Transverse colon (tissue), 4 donors: ENCODE measurements at regions not wholly inside any gene's neighbourhood (a gene's known extent, or its start where the extent isn't known, plus 50 kb on each side); places are given as distances from the start of the nearest gene placed in this dataset.

Experiments
- DNase-seq: peaks from one replicate; pipeline ENCODE4 v3.0.0-alpha.2; 2019
- H3K27ac ChIP-seq, 4 donors: fragments of 200-600 bp; sonication (generic); 2 replicates each; pipeline ENCODE4 v1.5.1; 2016 to 2018; ENCODE audit warnings: inconsistent platforms in 4 of 4
- H3K27me3 ChIP-seq: fragments of 200-600 bp; sonication (generic); 2 replicates; pipeline ENCODE4 v1.5.1; 2017; ENCODE audit warnings: inconsistent platforms
- H3K36me3 ChIP-seq, 4 donors: fragments of 200-600 bp; sonication (generic); 2 replicates each; pipeline ENCODE4 v1.5.1; 2017 to 2019; ENCODE audit warnings: inconsistent platforms in 4 of 4
- H3K4me1 ChIP-seq, 4 donors: fragments of 200-600 bp; sonication (generic); 2 replicates each; pipeline ENCODE4 v1.5.1; 2017 to 2020; ENCODE audit warnings: inconsistent platforms in 4 of 4
- H3K4me3 ChIP-seq, 4 donors: fragments of 200-600 bp; sonication (generic); 1 replicate in 1 of 4; 2 replicates in 3 of 4; pipeline versions ENCODE4 v1.5.1 to v1.6.1; 2017 to 2019; ENCODE audit warnings: inconsistent platforms in 4 of 4
- H3K9me3 ChIP-seq, 2 donors: fragments of 200-600 bp; sonication (generic); 2 replicates each; pipeline ENCODE4 v1.5.1; 2017 to 2019; ENCODE audit warnings: inconsistent platforms in 2 of 2
- CTCF ChIP-seq, 5 experiments: fragments of 200-600 bp in 3 of 5; fragments of 450-650 bp in 2 of 5; sonication (generic) in 3 of 5; IDR thresholded peaks; 1 replicate in 2 of 5; 2 replicates in 3 of 5; pipeline ENCODE4 v1.5.1; 2016 to 2017; ENCODE audit warnings: antibody characterized with exemption in 5 of 5, inconsistent platforms in 3 of 5, mild to moderate bottlenecking in 2 of 5, moderate library complexity in 1 of 5
- EP300 ChIP-seq: sonication (generic); formaldehyde crosslinking; IDR thresholded peaks from one replicate; pipeline ENCODE4 v1.6.1; 2017; ENCODE audit warnings: antibody characterized with exemption, low read depth
- POLR2A ChIP-seq: fragments of 450-650 bp; IDR thresholded peaks from one replicate; pipeline ENCODE4 v1.6.1; 2016; ENCODE audit warnings: antibody characterized with exemption, mild to moderate bottlenecking, moderate library complexity
- POLR2AphosphoS5 ChIP-seq, 3 donors: sonication (generic); formaldehyde crosslinking; IDR thresholded peaks; one replicate each; pipeline ENCODE4 v1.6.1; 2016; ENCODE audit warnings: antibody characterized with exemption in 3 of 3
- WGBS, 2 donors: methylation state at CpG; one replicate each; pipeline ENCODE4 v1.1.5; 2018; ENCODE audit warnings: low coverage in 1 of 2; 5-methylcytosine and 5-hydroxymethylcytosine counted together
- in situ Hi-C, 4 donors: fragments of 200-750 bp; cut with MboI; loops; one replicate each; pipeline versions ENCODE4 v1.15.0 to v1.15.1; 2017; ENCODE audit warnings: low sequenced_read_pairs in 3 of 4, low pct_ligation_motif_present in 1 of 4, low pct_unique_long_range_greater_than_20kb in 1 of 4
- intact Hi-C: fragments of 100-400 bp; cut with DNase I; formaldehyde crosslinking; loops from one replicate; pipeline ENCODE4 v1.15.1; 2023; ENCODE audit warnings: low total_unique reads

- no peak overlapping the region for H3K27ac ChIP-seq
- DNase-seq: no peak
- 56 to 67% methylated on average over 1 of the region's 1 CpG for WGBS, 2 donors
- H3K27me3 ChIP-seq: no peaks in the 10 kb centered on the region
- in situ Hi-C loops: no loop called here
- peaks cover 0 to 19% (median 8%) of the 10 kb centered on the region in 4 donors for H3K4me1 ChIP-seq
- intact Hi-C loops: no loop called here
- no peak overlapping the region for H3K4me3 ChIP-seq
- no peak for TF ChIP-seq POLR2AphosphoS5 (IDR thresholded peaks at IDR 0.05)
- TF ChIP-seq EP300: no peak
- no peak for TF ChIP-seq POLR2A
- TF ChIP-seq CTCF (IDR thresholded peaks at IDR 0.05): no peak
- H3K9me3 ChIP-seq: no peaks in the 10 kb centered on the region
- H3K36me3 ChIP-seq: no peaks in the 10 kb centered on the region
Observed at GRCh38 chr3:178381555-178381954, 154.7 kb upstream of the KCNMB2 start.

- peaks cover 0 to 19% (median 8%) of the 10 kb centered on the region in 4 donors for H3K4me1 ChIP-seq
- H3K27ac ChIP-seq: no peak overlapping the region
- no peak for DNase-seq
- TF ChIP-seq POLR2A: no peak
- TF ChIP-seq POLR2AphosphoS5 (IDR thresholded peaks at IDR 0.05): no peak
- no peak for TF ChIP-seq CTCF (IDR thresholded peaks at IDR 0.05)
- no peak for TF ChIP-seq EP300
- H3K9me3 ChIP-seq: no peaks in the 10 kb centered on the region
- 30 to 67% methylated on average over 1 of the region's 1 CpG for WGBS, 2 donors
- no peaks in the 10 kb centered on the region for H3K27me3 ChIP-seq
- in situ Hi-C loops: no loop called here
- no peaks in the 10 kb centered on the region for H3K36me3 ChIP-seq
- H3K4me3 ChIP-seq: no peak overlapping the region
- intact Hi-C loops: no loop called here
Observed at GRCh38 chr3:178381971-178382448, 154.2 kb upstream of the KCNMB2 start.

GRCh38 chr3:178382449-178383061 is 153.7 kb upstream of the KCNMB2 start:
- DNase-seq: no peak
- 40 to 78% methylated on average over 1 of the region's 1 CpG for WGBS, 2 donors
- peaks cover 0 to 19% (median 8%) of the 10 kb centered on the region in 4 donors for H3K4me1 ChIP-seq
- no peaks in the 10 kb centered on the region for H3K9me3 ChIP-seq
- no peak for TF ChIP-seq POLR2A
- no peaks in the 10 kb centered on the region for H3K36me3 ChIP-seq
- intact Hi-C loops (no loop called here), in situ Hi-C loops (no loop called here)
- no peaks in the 10 kb centered on the region for H3K27me3 ChIP-seq
- H3K4me3 ChIP-seq: no peak overlapping the region
- H3K27ac ChIP-seq: no peak overlapping the region

GRCh38 chr3:178384321-178385230 is 151.7 kb upstream of the KCNMB2 start:
- Histone ChIP-seq H3K27me3 (no peaks in the 10 kb centered on the region), H3K36me3 (no peaks in the 10 kb centered on the region), H3K27ac (peak overlapping the region; percentile 11 to 61 (median 43)), H3K9me3 (no peaks in the 10 kb centered on the region), H3K4me1 (peaks cover 0 to 19% (median 8%) of the 10 kb centered on the region in 4 donors), H3K4me3 (no peak overlapping the region)
- no peak for DNase-seq
- intact Hi-C loops: no loop called here
- WGBS, 2 donors: 53 to 62% methylated on average over 8 of the region's 8 CpGs
- in situ Hi-C loops: no loop called here
- no peak for TF ChIP-seq EP300
- no peak for TF ChIP-seq POLR2A
- peak in 1 of 3 donors; percentile 23 for TF ChIP-seq POLR2AphosphoS5 (IDR thresholded peaks at IDR 0.05)
